ENCODE measurements at regions not wholly inside any gene's neighbourhood (a gene's known extent, or its start where the extent isn't known, plus 50 kb on each side); places are given as distances from the start of the nearest gene placed in this dataset.
"Not testable (repeated sequence)": the region's sequence is repeated elsewhere in the genome, so short reads cannot be mapped to it uniquely, and the experiment has no call there.

GRCh38 chr14:105694961-105695360 lies 168.6 kb downstream of the TMEM121 start:
- Histone ChIP-seq H3K27me3 (ENCODE audit: control insufficient read depth, insufficient read depth, low read length, poor library complexity, severe bottlenecking) (no peaks in the 10 kb centered on the region), H3K36me3 (ENCODE audit: control insufficient read depth, insufficient read depth, low read length) (no peaks in the 10 kb centered on the region), H3K4me1 (ENCODE audit: control insufficient read depth, insufficient read depth, low read length) (no peaks in the 10 kb centered on the region), H3K9me3 (ENCODE audit: control insufficient read depth, low read length) (peaks cover 14% of the 10 kb centered on the region), H3K4me3 (ENCODE audit: insufficient read depth, low read depth, low read length) (no peak overlapping the region), H3K27ac (ENCODE audit: insufficient read depth, low read depth, low read length, poor library complexity, severe bottlenecking) (no peak overlapping the region)
- WGBS, 2 experiments = 88 to 90% methylated on average over 2 of the region's 2 CpGs

DNA sequence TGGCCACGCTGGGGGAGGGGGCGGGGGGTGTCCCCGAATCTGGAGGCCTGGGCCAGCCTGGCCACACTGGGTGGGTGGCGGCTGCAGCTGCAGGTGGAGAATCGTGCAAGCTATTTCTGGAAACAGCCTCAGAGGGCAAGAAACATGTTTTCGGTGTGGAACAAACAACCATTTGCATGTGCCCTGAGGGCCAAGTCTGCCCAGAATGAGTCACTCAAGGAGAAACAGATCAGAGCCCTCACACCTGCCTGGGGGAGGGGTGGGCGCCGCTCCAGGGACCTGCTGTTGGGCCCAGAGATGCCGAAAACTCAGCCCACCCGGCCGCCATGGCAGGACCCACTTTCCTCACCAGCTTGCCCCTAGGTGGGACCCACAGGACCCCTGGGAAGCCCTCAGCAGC lies 170.0 kb downstream of the TMEM121 start:
- not testable (repeated sequence) for H3K27me3 ChIP-seq (ENCODE audit: control insufficient read depth, insufficient read depth, low read length, poor library complexity, severe bottlenecking); H3K27ac ChIP-seq (ENCODE audit: insufficient read depth, low read depth, low read length, poor library complexity, severe bottlenecking); H3K4me3 ChIP-seq (ENCODE audit: insufficient read depth, low read depth, low read length); H3K4me1 ChIP-seq (ENCODE audit: control insufficient read depth, insufficient read depth, low read length); H3K36me3 ChIP-seq (ENCODE audit: control insufficient read depth, insufficient read depth, low read length); H3K9me3 ChIP-seq (ENCODE audit: control insufficient read depth, low read length)
- no CpG with 5 or more reads among the region's 11 CpGs for WGBS, 2 experiments

DNA sequence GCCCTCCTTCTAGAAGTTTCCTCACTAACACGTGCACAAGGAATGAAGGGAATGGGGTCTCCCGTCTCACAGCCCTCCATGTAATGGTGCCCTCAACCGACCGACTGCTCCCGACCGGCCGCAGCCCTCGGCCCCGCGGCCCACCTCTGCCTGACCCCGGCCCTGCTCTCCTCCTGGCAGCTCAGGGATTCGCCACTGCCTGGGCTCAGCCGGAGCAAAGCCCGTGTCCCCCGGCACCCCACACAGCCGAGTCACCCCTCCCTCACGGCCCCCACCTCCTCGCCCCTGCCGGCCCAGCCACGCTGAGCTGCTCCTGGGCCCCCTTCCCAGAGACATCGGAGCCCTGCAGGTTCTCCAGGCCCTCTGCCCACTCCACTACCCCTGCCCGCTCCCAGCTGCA lies 171.0 kb downstream of the TMEM121 start:
- not testable (repeated sequence) for H3K27me3 ChIP-seq (ENCODE audit: control insufficient read depth, insufficient read depth, low read length, poor library complexity, severe bottlenecking); H3K36me3 ChIP-seq (ENCODE audit: control insufficient read depth, insufficient read depth, low read length); H3K4me1 ChIP-seq (ENCODE audit: control insufficient read depth, insufficient read depth, low read length); H3K27ac ChIP-seq (ENCODE audit: insufficient read depth, low read depth, low read length, poor library complexity, severe bottlenecking); H3K4me3 ChIP-seq (ENCODE audit: insufficient read depth, low read depth, low read length)
- 84 to 90% methylated on average over 21 to 22 of the region's 22 CpGs for WGBS, 2 experiments
- H3K9me3 ChIP-seq (ENCODE audit: control insufficient read depth, low read length) = peaks cover 13% of the 10 kb centered on the region

DNA sequence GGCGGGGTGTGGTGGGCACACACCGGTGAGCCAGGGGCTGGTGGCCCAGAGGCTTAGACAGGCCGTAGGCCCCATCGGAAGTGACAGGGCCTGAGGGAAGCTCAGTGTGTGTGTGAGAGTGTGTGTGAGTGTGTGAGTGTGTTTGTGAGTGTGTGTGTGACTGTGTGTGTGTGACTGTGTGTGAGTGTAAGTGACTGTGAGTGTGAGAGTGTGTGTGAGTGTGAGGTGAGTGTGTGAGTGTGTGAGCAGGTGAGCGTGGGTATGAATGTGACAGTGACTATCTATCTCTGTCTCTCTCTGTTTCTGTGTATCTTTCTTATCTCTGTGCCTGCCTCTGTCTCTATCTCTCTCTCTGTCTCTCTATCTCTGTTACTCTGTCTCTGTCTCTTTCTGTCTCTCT lies 171.6 kb downstream of the TMEM121 start:
- 84 to 90% methylated on average over 5 of the region's 5 CpGs for WGBS, 2 experiments
- not testable (repeated sequence) for H3K4me1 ChIP-seq (ENCODE audit: control insufficient read depth, insufficient read depth, low read length); H3K36me3 ChIP-seq (ENCODE audit: control insufficient read depth, insufficient read depth, low read length); H3K4me3 ChIP-seq (ENCODE audit: insufficient read depth, low read depth, low read length); H3K27ac ChIP-seq (ENCODE audit: insufficient read depth, low read depth, low read length, poor library complexity, severe bottlenecking); H3K27me3 ChIP-seq (ENCODE audit: control insufficient read depth, insufficient read depth, low read length, poor library complexity, severe bottlenecking)
- H3K9me3 ChIP-seq (ENCODE audit: control insufficient read depth, low read length) = peaks cover 13% of the 10 kb centered on the region

- H3K4me1 ChIP-seq (ENCODE audit: control insufficient read depth, insufficient read depth, low read length); H3K36me3 ChIP-seq (ENCODE audit: control insufficient read depth, insufficient read depth, low read length); H3K27ac ChIP-seq (ENCODE audit: insufficient read depth, low read depth, low read length, poor library complexity, severe bottlenecking); H3K9me3 ChIP-seq (ENCODE audit: control insufficient read depth, low read length); H3K27me3 ChIP-seq (ENCODE audit: control insufficient read depth, insufficient read depth, low read length, poor library complexity, severe bottlenecking); H3K4me3 ChIP-seq (ENCODE audit: insufficient read depth, low read depth, low read length): not testable (repeated sequence)
- 91 to 92% methylated on average over 11 to 12 of the region's 27 CpGs for WGBS, 2 experiments
Observed at GRCh38 chr14:105698940-105699556, 172.7 kb downstream of the TMEM121 start.

DNA sequence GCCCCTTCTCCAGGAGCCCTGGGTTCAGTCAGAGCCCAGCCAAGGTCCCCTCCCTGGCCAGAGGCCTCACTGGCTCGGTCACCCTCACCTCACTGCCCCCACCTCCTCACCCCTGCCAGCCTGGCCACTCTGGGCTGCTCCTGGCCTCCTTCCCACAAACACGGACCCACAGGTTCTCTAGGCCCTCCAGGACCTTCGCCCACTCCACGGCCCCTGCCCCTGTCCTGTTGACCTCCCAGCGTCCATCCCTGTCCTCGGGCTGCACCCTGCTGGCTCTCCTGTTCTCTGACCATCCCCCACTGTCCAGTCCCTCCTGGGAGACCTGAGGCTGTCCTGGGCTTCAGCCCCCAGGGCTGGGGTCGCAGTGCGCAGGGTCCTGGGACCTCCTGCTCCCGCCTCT lies 173.3 kb downstream of the TMEM121 start:
- not testable (repeated sequence) for H3K36me3 ChIP-seq (ENCODE audit: control insufficient read depth, insufficient read depth, low read length); H3K27me3 ChIP-seq (ENCODE audit: control insufficient read depth, insufficient read depth, low read length, poor library complexity, severe bottlenecking); H3K9me3 ChIP-seq (ENCODE audit: control insufficient read depth, low read length); H3K4me1 ChIP-seq (ENCODE audit: control insufficient read depth, insufficient read depth, low read length); H3K27ac ChIP-seq (ENCODE audit: insufficient read depth, low read depth, low read length, poor library complexity, severe bottlenecking); H3K4me3 ChIP-seq (ENCODE audit: insufficient read depth, low read depth, low read length)
- 75 to 84% methylated on average over 7 to 9 of the region's 9 CpGs for WGBS, 2 experiments

GRCh38 chr14:105700146-105700545 lies 173.8 kb downstream of the TMEM121 start:
- H3K4me1 ChIP-seq (ENCODE audit: control insufficient read depth, insufficient read depth, low read length) = not testable (repeated sequence)

GRCh38 chr14:105700622-105701288 lies 174.4 kb downstream of the TMEM121 start:
- 62% methylated on average over 7 of the region's 7 CpGs for WGBS, 2 experiments
- Histone ChIP-seq H3K4me1 (ENCODE audit: control insufficient read depth, insufficient read depth, low read length) (no peaks in the 10 kb centered on the region), H3K27me3 (ENCODE audit: control insufficient read depth, insufficient read depth, low read length, poor library complexity, severe bottlenecking) (no peaks in the 10 kb centered on the region), H3K4me3 (ENCODE audit: insufficient read depth, low read depth, low read length) (no peak overlapping the region), H3K36me3 (ENCODE audit: control insufficient read depth, insufficient read depth, low read length) (no peaks in the 10 kb centered on the region), H3K27ac (ENCODE audit: insufficient read depth, low read depth, low read length, poor library complexity, severe bottlenecking) (no peak overlapping the region), H3K9me3 (ENCODE audit: control insufficient read depth, low read length) (peaks cover 3% of the 10 kb centered on the region)

More at GRCh38 chr14:105700146-105700545, 173.8 kb downstream of the TMEM121 start:
- H3K27me3 ChIP-seq (ENCODE audit: control insufficient read depth, insufficient read depth, low read length, poor library complexity, severe bottlenecking); H3K27ac ChIP-seq (ENCODE audit: insufficient read depth, low read depth, low read length, poor library complexity, severe bottlenecking); H3K4me3 ChIP-seq (ENCODE audit: insufficient read depth, low read depth, low read length); H3K36me3 ChIP-seq (ENCODE audit: control insufficient read depth, insufficient read depth, low read length); H3K9me3 ChIP-seq (ENCODE audit: control insufficient read depth, low read length): not testable (repeated sequence)
- 81 to 85% methylated on average over 13 of the region's 13 CpGs for WGBS, 2 experiments

- no peaks in the 10 kb centered on the region for H3K27me3 ChIP-seq (ENCODE audit: control insufficient read depth, insufficient read depth, low read length, poor library complexity, severe bottlenecking)
Observed at GRCh38 chr14:105701456-105702274, 175.3 kb downstream of the TMEM121 start.

DNA sequence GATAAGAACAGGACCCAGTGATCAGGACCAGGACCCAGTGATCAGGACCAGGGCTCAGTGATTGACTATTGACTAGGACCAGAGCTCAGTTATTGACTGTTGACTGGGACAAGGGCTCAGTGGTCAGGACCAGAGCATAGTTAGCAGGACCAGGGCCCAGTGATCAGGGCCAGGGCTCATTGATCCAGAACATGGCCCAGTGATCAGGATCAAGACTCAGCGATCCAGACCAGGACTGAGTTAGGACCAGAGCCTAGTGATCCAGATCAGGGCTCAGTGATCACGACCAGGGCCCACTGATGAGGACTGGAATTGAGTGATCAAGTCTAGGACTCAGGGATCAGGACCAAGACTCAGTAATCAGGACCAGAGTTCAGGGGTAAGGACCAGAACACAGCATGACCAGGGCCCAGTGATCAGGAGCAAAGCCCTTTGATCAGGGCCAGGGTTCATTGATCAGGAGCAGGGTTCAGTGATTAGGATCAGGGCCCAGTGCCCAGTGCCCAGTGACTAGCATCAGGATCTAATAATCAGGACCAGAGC lies 176.0 kb downstream of the TMEM121 start:
- H3K9me3 ChIP-seq (ENCODE audit: control insufficient read depth, low read length) = peaks cover 3% of the 10 kb centered on the region
- H3K27ac ChIP-seq (ENCODE audit: insufficient read depth, low read depth, low read length, poor library complexity, severe bottlenecking) = no peak overlapping the region
- 37 to 40% methylated on average over 2 of the region's 2 CpGs for WGBS, 2 experiments
- no peak overlapping the region for H3K4me3 ChIP-seq (ENCODE audit: insufficient read depth, low read depth, low read length)
- H3K36me3 ChIP-seq (ENCODE audit: control insufficient read depth, insufficient read depth, low read length) = no peaks in the 10 kb centered on the region
- no peaks in the 10 kb centered on the region for H3K27me3 ChIP-seq (ENCODE audit: control insufficient read depth, insufficient read depth, low read length, poor library complexity, severe bottlenecking)
- no peaks in the 10 kb centered on the region for H3K4me1 ChIP-seq (ENCODE audit: control insufficient read depth, insufficient read depth, low read length)

More at GRCh38 chr14:105701456-105702274, 175.3 kb downstream of the TMEM121 start:
- no peaks in the 10 kb centered on the region for H3K4me1 ChIP-seq (ENCODE audit: control insufficient read depth, insufficient read depth, low read length)
- 66 to 67% methylated on average over 4 of the region's 4 CpGs for WGBS, 2 experiments
- peaks cover 3% of the 10 kb centered on the region for H3K9me3 ChIP-seq (ENCODE audit: control insufficient read depth, low read length)
- H3K4me3 ChIP-seq (ENCODE audit: insufficient read depth, low read depth, low read length) = no peak overlapping the region
- no peak overlapping the region for H3K27ac ChIP-seq (ENCODE audit: insufficient read depth, low read depth, low read length, poor library complexity, severe bottlenecking)
- no peaks in the 10 kb centered on the region for H3K36me3 ChIP-seq (ENCODE audit: control insufficient read depth, insufficient read depth, low read length)

All from ectodermal cell (in vitro differentiated cells).